Ovary (tissue), 7 donors: ENCODE measurements at regions not wholly inside any gene's neighbourhood (a gene's known extent, or its start where the extent isn't known, plus 50 kb on each side); places are given as distances from the start of the nearest gene placed in this dataset.
A peak's percentile ranks its signal among the peaks of the same experiment; 100 is the strongest.

ENCODE experiments used
- DNase-seq, 5 donors: peaks; one replicate each; pipeline ENCODE4 v3.0.0-alpha.2; 2019 to 2020
- H3K27ac ChIP-seq, 2 donors: fragments of 200-600 bp; one replicate each; pipeline versions ENCODE4 v1.5.1 to v1.8.0; 2019 to 2022
- H3K27me3 ChIP-seq: fragments of 200-600 bp; one replicate; pipeline ENCODE4 v1.8.0; 2022
- H3K36me3 ChIP-seq: fragments of 200-600 bp; sonication (generic); one replicate; pipeline ENCODE4 v1.5.1; 2019
- H3K4me1 ChIP-seq: one replicate; pipeline ENCODE4 v1.8.1; 2013; ENCODE audit warnings: mild to moderate bottlenecking, moderate library complexity; ENCODE audit not compliant: insufficient read depth
- H3K4me3 ChIP-seq: fragments of 200-600 bp; sonication (generic); one replicate; pipeline ENCODE4 v1.5.1; 2017
- H3K9me3 ChIP-seq, 2 donors: fragments of 200-600 bp in 1 of 2; sonication (generic) in 1 of 2; one replicate each; pipeline versions ENCODE4 v1.5.1 to v1.8.1; 2013 to 2019; ENCODE audit warnings: mild to moderate bottlenecking in 1 of 2, moderate library complexity in 1 of 2
- EP300 ChIP-seq: sonication (generic); formaldehyde crosslinking; IDR thresholded peaks from one replicate; pipeline ENCODE4 v1.6.1; 2017; ENCODE audit warnings: antibody characterized with exemption
- POLR2A ChIP-seq: fragments of 450-650 bp; IDR thresholded peaks from one replicate; pipeline ENCODE4 v1.6.1; 2017; ENCODE audit warnings: antibody characterized with exemption, mild to moderate bottlenecking, moderate library complexity
- WGBS, 3 donors: extraction: QIAGEN DNeasy Blood & Tissue Kit in 1 of 3; methylation state at CpG; one replicate each; pipeline versions ENCODE4 v1.1.5 to v1.1.7; 2013 to 2017; 5-methylcytosine and 5-hydroxymethylcytosine counted together
- intact Hi-C, 4 donors: fragments of 100-400 bp; cut with DNase I; formaldehyde crosslinking; loops; one replicate each; pipeline versions ENCODE4 v1.11.0 to v1.15.1; 2022 to 2023
- TF ChIP-seq, protein P1 (sequence below), 3 donors: fragments of 450-650 bp in 2 of 3; fragments of 200-600 bp in 1 of 3; IDR thresholded peaks; one replicate each; pipeline versions ENCODE4 v1.5.1 to v1.8.0; 2016 to 2022; ENCODE audit warnings: antibody characterized with exemption in 3 of 3, mild to moderate bottlenecking in 1 of 3
- donor health status: DM: no; HTN: no; CAD: no; lungs with moderate emphysema.
- donor health status: DM: no; HTN: no; CAD: no.
- donor health status: Bipolar disorder and iron deficiency.
- donor health status: DM: no; HTN: no; CAD: no.
- donor health status: DM: yes; HTN: yes; CAD: no.

DNA sequence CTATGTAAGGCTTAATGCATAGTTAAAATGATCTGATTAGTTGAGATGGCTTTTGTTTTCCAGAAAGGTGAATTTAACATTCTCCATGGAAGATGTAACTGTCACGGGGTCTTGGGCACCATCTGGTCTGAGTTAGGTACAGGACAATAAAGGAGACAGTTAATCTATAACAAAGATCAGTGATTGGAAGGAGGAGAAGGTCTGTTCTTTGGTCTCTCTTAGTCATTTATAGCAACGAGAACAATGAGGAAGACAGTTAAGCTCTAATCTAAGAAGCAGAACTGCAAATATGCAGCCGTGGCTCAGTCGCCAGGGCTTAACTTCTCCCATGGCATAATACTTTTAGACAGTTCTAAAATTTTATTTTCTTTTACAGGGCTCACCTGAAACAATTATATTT, 405.5 kb upstream of the SULF2 start:
- no peaks in the 10 kb centered on the region for H3K36me3 ChIP-seq
- no peaks in the 10 kb centered on the region for H3K27me3 ChIP-seq
- H3K4me3 ChIP-seq: no peak overlapping the region
- intact Hi-C loops: loop anchor here in 2 of 4 donors (10.0 kb wide), 1 partner anchor 434 kb away; no protein-coding TSS in a partner anchor
- 58 to 72% (median 62%) methylated on average over 4 of the region's 4 CpGs for WGBS, 3 donors
- TF ChIP-seq, protein P1, sequence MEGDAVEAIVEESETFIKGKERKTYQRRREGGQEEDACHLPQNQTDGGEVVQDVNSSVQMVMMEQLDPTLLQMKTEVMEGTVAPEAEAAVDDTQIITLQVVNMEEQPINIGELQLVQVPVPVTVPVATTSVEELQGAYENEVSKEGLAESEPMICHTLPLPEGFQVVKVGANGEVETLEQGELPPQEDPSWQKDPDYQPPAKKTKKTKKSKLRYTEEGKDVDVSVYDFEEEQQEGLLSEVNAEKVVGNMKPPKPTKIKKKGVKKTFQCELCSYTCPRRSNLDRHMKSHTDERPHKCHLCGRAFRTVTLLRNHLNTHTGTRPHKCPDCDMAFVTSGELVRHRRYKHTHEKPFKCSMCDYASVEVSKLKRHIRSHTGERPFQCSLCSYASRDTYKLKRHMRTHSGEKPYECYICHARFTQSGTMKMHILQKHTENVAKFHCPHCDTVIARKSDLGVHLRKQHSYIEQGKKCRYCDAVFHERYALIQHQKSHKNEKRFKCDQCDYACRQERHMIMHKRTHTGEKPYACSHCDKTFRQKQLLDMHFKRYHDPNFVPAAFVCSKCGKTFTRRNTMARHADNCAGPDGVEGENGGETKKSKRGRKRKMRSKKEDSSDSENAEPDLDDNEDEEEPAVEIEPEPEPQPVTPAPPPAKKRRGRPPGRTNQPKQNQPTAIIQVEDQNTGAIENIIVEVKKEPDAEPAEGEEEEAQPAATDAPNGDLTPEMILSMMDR (IDR thresholded peaks at IDR 0.05): no peak
- no peak for TF ChIP-seq EP300
- no peak for TF ChIP-seq POLR2A
- H3K27ac ChIP-seq: no peak overlapping the region
- H3K4me1 ChIP-seq: no peaks in the 10 kb centered on the region
- DNase-seq: no peak
- no peaks in the 10 kb centered on the region for H3K9me3 ChIP-seq

DNA sequence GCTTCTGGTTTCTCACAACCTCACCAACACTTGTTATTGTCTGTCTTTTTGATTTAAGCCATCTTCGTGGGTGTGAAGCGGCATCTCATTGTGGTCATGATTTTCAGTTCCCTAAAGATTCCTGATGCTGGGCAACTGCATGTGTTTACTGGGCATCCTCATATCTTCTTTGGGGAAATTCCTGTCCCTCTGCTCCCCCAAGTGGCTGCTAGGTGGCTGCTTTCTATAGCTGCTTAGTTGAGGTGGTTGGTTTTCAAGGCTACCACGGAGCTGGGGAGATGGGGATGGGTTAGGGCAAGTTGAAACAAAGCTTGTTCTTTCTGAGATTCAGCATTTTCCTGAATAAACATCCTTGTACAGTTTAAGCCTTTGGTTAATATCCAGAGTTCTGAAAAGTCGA, 403.9 kb upstream of the SULF2 start:
- intact Hi-C loops: loop anchor here in 1 of 4 donors (5.0 kb wide), 1 partner anchor 477 kb away; no protein-coding TSS in a partner anchor
- WGBS, 3 donors: 46 to 50% (median 48%) methylated on average over 4 of the region's 4 CpGs
- H3K27me3 ChIP-seq: no peaks in the 10 kb centered on the region
- H3K4me3 ChIP-seq: no peak overlapping the region
- TF ChIP-seq EP300 (no peak), POLR2A (no peak)
- TF ChIP-seq, protein P1 (IDR thresholded peaks at IDR 0.05): peak in 2 of 3 donors; percentile 21 to 29
- H3K27ac ChIP-seq: no peak overlapping the region
- peak in 1 of 5 donors; percentile 49 for DNase-seq
- H3K4me1 ChIP-seq: no peaks in the 10 kb centered on the region
- no peaks in the 10 kb centered on the region for H3K36me3 ChIP-seq
- no peaks in the 10 kb centered on the region for H3K9me3 ChIP-seq

DNA sequence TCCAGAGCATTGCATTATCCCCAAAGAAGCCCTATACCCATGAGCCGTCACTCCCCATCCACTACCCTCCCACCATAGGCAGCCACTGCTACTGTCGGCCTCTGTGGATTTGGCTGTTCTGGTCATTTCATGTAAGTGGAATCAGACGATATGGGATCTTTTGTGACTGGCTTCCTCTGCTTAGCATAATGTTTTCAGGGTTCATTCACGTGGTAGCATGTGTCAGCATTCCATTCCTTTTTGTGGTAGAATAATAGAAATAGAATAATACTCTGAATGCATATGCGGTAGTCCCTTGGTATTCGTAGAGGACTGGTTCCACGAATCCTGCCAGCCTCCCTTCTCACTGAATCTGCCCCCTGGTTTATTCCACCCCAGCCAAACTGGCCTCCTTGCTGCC, 402.6 kb upstream of the SULF2 start:
- intact Hi-C loops: loop anchor here in 1 of 4 donors (5.0 kb wide), 1 partner anchor 476 kb away; no protein-coding TSS in a partner anchor
- no peak overlapping the region for H3K27ac ChIP-seq
- H3K27me3 ChIP-seq: no peaks in the 10 kb centered on the region
- no peak for DNase-seq
- no peaks in the 10 kb centered on the region for H3K4me1 ChIP-seq
- WGBS, 3 donors: 85 to 93% (median 92%) methylated on average over 7 of the region's 7 CpGs
- TF ChIP-seq, protein P1 (IDR thresholded peaks at IDR 0.05): no peak
- TF ChIP-seq POLR2A (no peak), EP300 (no peak)
- no peak overlapping the region for H3K4me3 ChIP-seq
- H3K36me3 ChIP-seq: no peaks in the 10 kb centered on the region
- H3K9me3 ChIP-seq: no peaks in the 10 kb centered on the region

DNA sequence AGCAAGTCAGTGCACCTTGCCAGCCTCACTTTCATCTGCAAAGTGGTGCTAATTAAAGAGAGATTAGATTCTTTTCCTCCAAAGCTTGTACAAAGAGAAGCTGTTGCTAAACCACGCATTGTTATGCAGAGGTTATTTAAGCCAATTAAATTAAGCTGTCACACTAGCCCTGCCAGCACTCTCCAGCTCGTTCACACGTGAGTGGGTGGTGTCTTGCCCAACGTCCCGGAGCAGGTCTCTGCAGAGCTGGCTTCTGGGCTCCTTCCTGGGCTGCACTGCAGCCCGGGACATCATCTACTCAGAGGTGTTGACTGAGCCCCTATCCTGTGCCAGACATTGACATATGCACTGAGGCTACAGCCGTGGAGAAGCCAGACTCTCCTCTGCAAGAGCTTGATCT, 401.6 kb upstream of the SULF2 start:
- no peaks in the 10 kb centered on the region for H3K36me3 ChIP-seq
- intact Hi-C loops: loop anchor here in 1 of 4 donors (5.0 kb wide), 1 partner anchor 475 kb away; no protein-coding TSS in a partner anchor
- 39 to 49% (median 45%) methylated on average over 7 of the region's 7 CpGs for WGBS, 3 donors
- TF ChIP-seq EP300 (no peak), POLR2A (no peak)
- TF ChIP-seq, protein P1 (IDR thresholded peaks at IDR 0.05): no peak
- no peaks in the 10 kb centered on the region for H3K27me3 ChIP-seq
- H3K4me3 ChIP-seq: no peak overlapping the region
- no peak overlapping the region for H3K27ac ChIP-seq
- no peak for DNase-seq
- H3K9me3 ChIP-seq: no peaks in the 10 kb centered on the region
- no peaks in the 10 kb centered on the region for H3K4me1 ChIP-seq
